Globus pallidus (tissue), 1 donor: ENCODE measurements at regions not wholly inside any gene's neighbourhood (a gene's known extent, or its start where the extent isn't known, plus 50 kb on each side); places are given as distances from the start of the nearest gene placed in this dataset.

ENCODE experiments used
- DNase-seq: peaks from one replicate; pipeline ENCODE4 v3.0.0-alpha.2; 2015; ENCODE audit warnings: low spot score

DNA sequence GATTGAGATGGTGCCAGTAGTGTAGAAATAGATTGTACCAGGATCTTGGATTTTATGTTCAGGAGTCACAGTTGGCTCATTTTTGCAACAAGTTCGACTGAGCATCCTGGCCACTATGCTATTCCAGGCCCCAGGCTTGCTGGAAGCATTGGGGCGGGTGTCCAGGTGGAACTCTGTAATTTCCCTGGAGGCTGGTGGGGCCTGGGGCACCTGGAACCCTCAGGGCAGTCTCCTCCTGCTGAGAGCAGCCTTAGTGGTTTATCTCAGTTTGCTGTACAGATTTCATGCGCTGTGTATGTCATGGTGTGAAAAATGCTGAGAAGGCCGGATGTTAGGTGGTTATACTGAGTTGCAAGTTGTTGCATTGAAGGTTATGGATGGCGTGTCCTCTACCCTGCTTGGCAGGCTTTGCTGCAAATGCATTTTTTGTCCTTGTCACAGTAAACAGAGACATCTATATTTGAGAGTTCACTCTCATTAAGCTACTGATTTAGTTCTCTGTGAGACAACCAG, 135.1 kb upstream of the MYLIP start:
- no peak for DNase-seq

- no peak for DNase-seq
Observed at GRCh38 chr6:15990179-15990578, 138.7 kb upstream of the MYLIP start.

DNA sequence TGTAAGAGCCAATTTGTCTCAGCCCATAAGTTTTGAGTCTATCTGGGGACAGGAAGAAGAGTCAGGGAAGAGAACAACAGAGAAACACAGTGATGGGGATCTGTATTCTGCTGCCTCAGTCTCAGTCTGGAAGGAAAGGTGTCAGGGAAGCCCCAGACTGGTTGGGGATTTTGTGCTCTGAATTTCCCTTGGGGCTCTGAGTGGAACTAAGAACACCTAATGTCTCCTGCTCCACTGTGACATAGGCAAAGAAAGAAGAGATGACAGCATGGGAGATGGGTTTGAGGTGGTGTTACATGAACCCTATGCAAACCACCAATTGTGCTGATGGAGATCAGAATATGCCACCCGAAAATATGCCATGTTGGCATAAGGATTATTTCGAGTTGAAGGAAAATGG, 139.5 kb upstream of the MYLIP start:
- DNase-seq = no peak

GRCh38 chr6:15987569-15987968, 141.3 kb upstream of the MYLIP start:
- no peak for DNase-seq

GRCh38 chr6:15986027-15986629, 142.8 kb upstream of the MYLIP start:
- no peak for DNase-seq

DNA sequence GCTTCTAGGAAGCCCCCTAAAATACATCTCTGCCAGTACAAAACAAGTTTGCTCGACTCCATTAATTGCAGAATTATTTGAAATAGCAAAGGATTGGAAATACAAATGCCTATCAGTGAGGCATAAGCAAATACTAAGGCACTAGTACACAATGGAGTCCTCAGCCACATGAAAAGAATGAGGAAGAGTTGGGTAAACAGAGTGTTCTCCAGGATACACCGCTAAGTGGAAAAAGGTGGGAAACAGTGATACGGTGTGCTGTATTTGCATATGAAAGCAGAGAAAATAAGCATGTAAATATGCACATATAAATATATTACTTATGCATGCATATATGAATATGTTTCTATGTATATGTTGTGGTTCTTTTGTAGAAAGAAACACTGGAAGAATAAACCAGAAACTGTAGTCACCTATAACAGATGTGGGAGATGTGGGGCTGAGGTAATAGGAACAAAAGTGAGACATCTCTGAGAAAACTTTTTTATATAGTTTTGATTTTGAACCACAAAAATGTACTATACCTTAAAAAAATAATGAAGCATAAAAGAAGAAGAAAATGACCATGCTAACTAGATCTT, 143.4 kb upstream of the MYLIP start:
- DNase-seq = no peak

- no peak for DNase-seq
Observed at GRCh38 chr6:15981956-15982355, 146.9 kb upstream of the MYLIP start.

DNA sequence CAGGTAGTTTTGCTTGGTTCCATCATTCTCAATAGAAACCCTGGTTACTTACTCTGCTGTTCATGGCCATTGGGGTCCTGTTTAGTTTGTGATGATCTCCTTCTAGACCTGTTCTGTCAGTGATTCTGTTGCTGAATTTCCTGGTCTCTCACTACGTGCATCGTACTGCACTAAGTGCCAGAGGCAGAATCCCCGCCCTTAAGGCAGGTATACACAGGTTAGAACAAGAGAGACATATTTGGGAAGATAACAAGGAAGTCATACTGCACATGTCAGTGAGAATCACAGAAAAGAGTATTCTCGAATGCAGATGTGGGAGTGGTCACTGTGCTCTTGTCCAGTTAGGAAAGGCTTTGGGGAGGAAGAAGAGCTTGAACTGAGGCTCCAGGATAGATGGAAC, 148.1 kb upstream of the MYLIP start:
- DNase-seq = no peak

GRCh38 chr6:15978426-15978825, 150.5 kb upstream of the MYLIP start:
- no peak for DNase-seq

- no peak for DNase-seq
Observed at GRCh38 chr6:15977050-15977449, 151.8 kb upstream of the MYLIP start.

GRCh38 chr6:15974817-15975216, 154.1 kb upstream of the MYLIP start:
- no peak for DNase-seq

GRCh38 chr6:15970517-15970916, 158.4 kb upstream of the MYLIP start:
- no peak for DNase-seq

DNA sequence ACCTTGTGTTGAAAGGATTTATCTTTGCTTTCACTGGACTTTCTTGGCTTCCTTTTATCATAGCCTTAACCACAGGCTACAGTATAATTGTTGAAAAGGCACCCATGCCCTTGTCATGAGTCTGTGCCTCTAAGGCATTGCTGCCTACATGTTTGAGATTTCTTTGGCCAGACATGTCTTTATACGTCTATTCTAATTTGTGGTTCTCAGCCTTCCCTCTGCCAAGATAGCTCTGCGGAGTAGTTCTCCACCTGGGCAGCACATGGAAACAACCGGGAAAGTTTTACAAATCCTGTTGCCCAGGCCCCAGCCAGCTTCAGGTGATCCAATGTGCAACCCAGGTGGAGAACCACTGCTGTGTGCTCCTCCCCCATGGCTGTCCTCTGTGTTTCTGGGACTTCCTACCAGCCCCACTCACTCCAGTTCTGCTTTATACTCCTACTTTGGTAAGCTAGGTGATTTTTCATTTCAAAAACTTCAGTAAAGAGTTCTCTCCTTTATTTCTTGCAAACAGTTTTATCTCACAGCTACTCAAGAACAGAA, 159.6 kb upstream of the MYLIP start:
- DNase-seq = no peak

- DNase-seq = no peak
Observed at GRCh38 chr6:15968519-15968918, 160.4 kb upstream of the MYLIP start.

DNA sequence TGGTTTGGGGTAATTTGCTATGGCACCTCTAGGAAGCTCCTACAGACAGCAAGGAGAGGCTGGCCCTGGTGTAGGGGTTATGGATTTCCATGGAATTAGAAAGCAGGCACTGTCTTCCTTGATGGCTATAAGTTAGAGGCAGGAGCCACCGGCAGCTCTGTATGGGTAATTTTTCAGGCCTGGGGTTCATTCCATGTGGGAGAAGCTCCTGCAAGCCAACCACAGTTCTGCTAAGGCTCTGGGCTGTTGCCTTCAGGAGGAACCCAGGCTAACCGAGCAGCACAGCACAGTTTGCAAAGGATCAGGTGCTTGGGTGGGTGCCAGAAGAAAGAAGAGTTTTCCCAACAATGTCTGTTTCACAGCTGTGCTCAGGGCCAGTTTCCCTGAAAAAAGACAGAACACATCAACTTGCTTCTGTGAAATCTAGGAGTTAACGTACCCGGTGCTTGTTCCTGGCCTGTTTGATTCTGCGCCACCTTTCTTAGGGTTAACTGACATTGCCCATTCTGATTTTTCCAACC, 162.8 kb upstream of the MYLIP start:
- no peak for DNase-seq

DNA sequence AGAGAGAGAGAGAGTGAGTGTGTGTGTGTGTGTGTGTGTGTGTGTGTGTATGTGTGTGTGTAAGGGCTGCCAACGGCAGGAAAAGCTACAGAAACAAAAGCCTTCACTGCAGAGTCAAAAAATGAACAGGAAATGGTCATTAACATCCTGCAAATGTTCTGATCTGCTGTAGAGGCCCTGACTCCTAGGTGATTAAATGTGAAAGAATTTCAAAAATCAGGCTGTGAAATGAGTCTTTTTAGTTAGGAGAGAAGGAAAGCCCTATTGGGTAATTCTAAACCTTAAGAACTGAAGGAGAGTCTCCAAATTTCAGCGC, 166.5 kb upstream of the MYLIP start:
- DNase-seq = no peak

GRCh38 chr6:15961635-15962448, 167.0 kb upstream of the MYLIP start:
- DNase-seq = no peak

DNA sequence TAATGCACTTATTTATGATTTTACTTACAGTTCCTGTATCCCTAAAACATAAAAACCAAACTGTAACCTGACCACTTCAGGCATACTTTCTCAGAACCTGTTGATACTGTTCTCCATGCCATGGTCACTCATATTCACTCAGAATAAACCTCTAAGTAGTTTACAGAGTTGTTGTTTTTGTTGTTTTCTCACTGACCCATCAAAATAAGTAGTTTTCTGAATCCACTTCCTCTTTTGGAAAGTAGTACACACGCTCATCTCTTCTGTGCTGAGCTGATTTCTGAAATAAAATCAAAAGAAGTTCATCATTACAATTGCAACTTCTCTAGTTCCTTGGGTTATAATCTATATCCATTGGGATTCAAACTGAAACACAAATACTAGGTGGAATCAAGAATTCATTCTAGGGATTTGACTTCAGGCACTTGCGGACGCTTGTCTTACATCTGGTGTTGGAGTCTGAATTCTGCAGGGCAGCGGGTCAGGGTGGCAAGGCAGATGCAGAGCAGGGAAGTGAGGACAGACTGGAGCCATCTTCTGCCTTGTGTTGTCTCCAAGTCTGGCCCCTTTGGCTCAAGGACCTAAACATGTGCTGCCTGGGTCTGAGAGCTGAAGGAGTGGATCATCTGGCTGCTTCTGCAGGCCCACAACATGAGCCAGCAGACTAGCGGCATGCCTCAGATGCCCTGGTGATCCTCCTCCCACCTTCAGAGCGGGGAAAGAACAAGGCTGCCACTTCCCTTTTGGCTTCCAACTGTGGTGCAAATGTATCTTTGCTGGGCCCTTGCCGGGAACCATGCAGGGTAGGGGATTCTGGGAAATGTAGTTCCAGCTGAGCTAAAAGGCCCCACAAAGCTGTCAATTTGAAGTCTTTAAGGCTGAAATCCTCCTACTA, 167.9 kb upstream of the MYLIP start:
- no peak for DNase-seq

DNA sequence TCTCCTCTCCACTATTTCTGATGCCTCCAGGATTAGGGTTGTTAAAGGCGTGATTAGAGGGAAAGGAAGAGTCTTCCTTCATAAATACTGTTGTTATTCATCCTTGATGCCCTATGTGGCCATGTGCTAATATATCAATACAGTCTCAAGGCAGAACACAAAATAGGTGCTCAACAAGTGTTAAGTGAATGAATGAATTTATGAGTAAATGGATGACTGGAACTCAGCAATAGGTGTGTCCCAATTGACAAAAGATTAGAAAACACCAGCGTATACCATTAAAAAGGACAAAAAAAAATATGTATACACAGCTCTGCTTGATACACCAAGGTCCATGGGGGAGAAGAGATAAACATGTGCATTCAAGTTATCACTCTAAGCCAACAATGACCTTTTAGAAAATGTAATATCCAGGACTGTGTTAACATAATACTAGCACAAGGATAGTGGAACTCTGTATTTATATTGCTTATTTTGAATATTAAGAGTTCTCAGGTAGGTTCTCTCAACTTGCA, 171.2 kb upstream of the MYLIP start:
- no peak for DNase-seq

GRCh38 chr6:15956205-15957106, 172.4 kb upstream of the MYLIP start:
- DNase-seq = no peak

- DNase-seq = no peak
Observed at GRCh38 chr6:15955484-15955883, 173.4 kb upstream of the MYLIP start.
